ENCODE measurements at regions not wholly inside any gene's neighbourhood (a gene's known extent, or its start where the extent isn't known, plus 50 kb on each side); places are given as distances from the start of the nearest gene placed in this dataset.
A peak's percentile ranks its signal among the peaks of the same experiment; 100 is the strongest.

DNA sequence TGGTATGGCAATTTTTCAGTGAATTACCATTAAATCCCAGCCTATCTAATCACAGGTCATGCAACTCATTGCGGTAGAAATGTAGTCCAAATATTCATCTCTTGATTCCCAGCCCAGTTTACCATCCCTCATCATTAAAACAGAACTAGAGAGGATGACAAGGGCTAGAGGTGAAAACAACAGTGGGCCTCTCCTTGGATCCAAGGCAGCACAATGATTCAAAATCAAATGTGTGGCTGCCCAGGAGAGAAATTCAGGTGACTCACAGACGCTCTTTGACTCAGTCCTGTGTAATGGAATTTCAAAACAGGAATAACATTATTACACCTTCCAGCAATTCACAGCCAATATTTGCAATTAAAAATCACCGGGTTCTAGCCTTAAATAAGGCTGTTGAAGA is 246.5 kb downstream of the TBL1XR1 start:
- DNase-seq: no peak
- WGBS, 2 donors: 89 to 95% methylated on average over 3 of the region's 3 CpGs

GRCh38 chr3:176948151-176948550 is 249.1 kb downstream of the TBL1XR1 start:
- Histone ChIP-seq H3K36me3 (ENCODE audit: control insufficient read depth in 4 of 4, insufficient read depth in 4 of 4, low read length in 4 of 4) (no peaks in the 10 kb centered on the region), H3K27ac (ENCODE audit: low read depth in 1 of 2, low read length in 1 of 2) (no peak overlapping the region), H3K9me3 (ENCODE audit: control insufficient read depth in 4 of 4, insufficient read depth in 3 of 4, low read length in 3 of 4) (no peaks in the 10 kb centered on the region), H3K4me3 (no peak overlapping the region), H3K4me1 (ENCODE audit: control insufficient read depth in 5 of 5, insufficient read depth in 5 of 5, low read length in 5 of 5) (peaks cover 0 to 4% (median 0%) of the 10 kb centered on the region in 5 donors), H3K27me3 (ENCODE audit: control insufficient read depth in 3 of 3, insufficient read depth in 3 of 3, low read length in 2 of 3) (no peaks in the 10 kb centered on the region), H3K9ac (ENCODE audit: insufficient read depth in 1 of 2, low read length in 2 of 2) (no peak overlapping the region)
- TF ChIP-seq CTCF (IDR thresholded peaks at IDR 0.05; ENCODE audit: control extremely low read depth, extremely low read depth): no peak
- ATAC-seq (ENCODE audit: insufficient read depth, low FRiP score) (no peak), DNase-seq (no peak)
- 81 to 82% methylated on average over 2 of the region's 2 CpGs for WGBS, 2 donors

More for the DNA sequence above, 246.5 kb downstream of the TBL1XR1 start:
- no peak for ATAC-seq (ENCODE audit: insufficient read depth, low FRiP score)
- Histone ChIP-seq H3K27ac (ENCODE audit: low read depth in 1 of 2, low read length in 1 of 2) (peak overlapping the region in 1 of 2 donors; percentile 84), H3K4me3 (no peak overlapping the region), H3K27me3 (ENCODE audit: control insufficient read depth in 3 of 3, insufficient read depth in 3 of 3, low read length in 2 of 3) (no peaks in the 10 kb centered on the region), H3K4me1 (ENCODE audit: control insufficient read depth in 5 of 5, insufficient read depth in 5 of 5, low read length in 5 of 5) (peaks cover 0 to 10% (median 0%) of the 10 kb centered on the region in 5 donors), H3K9me3 (ENCODE audit: control insufficient read depth in 4 of 4, insufficient read depth in 3 of 4, low read length in 3 of 4) (no peaks in the 10 kb centered on the region), H3K36me3 (ENCODE audit: control insufficient read depth in 4 of 4, insufficient read depth in 4 of 4, low read length in 4 of 4) (no peaks in the 10 kb centered on the region), H3K9ac (ENCODE audit: insufficient read depth in 1 of 2, low read length in 2 of 2) (no peak overlapping the region)
- no peak for TF ChIP-seq CTCF (IDR thresholded peaks at IDR 0.05; ENCODE audit: control extremely low read depth, extremely low read depth)

- no peaks in the 10 kb centered on the region for H3K4me1 ChIP-seq (ENCODE audit: control insufficient read depth in 5 of 5, insufficient read depth in 5 of 5, low read length in 5 of 5)
- no peak for TF ChIP-seq CTCF (IDR thresholded peaks at IDR 0.05; ENCODE audit: control extremely low read depth, extremely low read depth)
- no peaks in the 10 kb centered on the region for H3K36me3 ChIP-seq (ENCODE audit: control insufficient read depth in 4 of 4, insufficient read depth in 4 of 4, low read length in 4 of 4)
- H3K9ac ChIP-seq (ENCODE audit: insufficient read depth in 1 of 2, low read length in 2 of 2): no peak overlapping the region
- DNase-seq: no peak
- no peaks in the 10 kb centered on the region for H3K27me3 ChIP-seq (ENCODE audit: control insufficient read depth in 3 of 3, insufficient read depth in 3 of 3, low read length in 2 of 3)
- no peak overlapping the region for H3K4me3 ChIP-seq
- WGBS, 2 donors: 89 to 92% methylated on average over 9 of the region's 9 CpGs
- ATAC-seq (ENCODE audit: insufficient read depth, low FRiP score): no peak
- no peaks in the 10 kb centered on the region for H3K9me3 ChIP-seq (ENCODE audit: control insufficient read depth in 4 of 4, insufficient read depth in 3 of 4, low read length in 3 of 4)
- no peak overlapping the region for H3K27ac ChIP-seq (ENCODE audit: low read depth in 1 of 2, low read length in 1 of 2)
These were observed 251.1 kb downstream of the TBL1XR1 start for GRCh38 chr3:176946202-176946601.

- Histone ChIP-seq H3K4me1 (ENCODE audit: control insufficient read depth in 5 of 5, insufficient read depth in 5 of 5, low read length in 5 of 5) (no peaks in the 10 kb centered on the region), H3K27me3 (ENCODE audit: control insufficient read depth in 3 of 3, insufficient read depth in 3 of 3, low read length in 2 of 3) (no peaks in the 10 kb centered on the region), H3K9ac (ENCODE audit: insufficient read depth in 1 of 2, low read length in 2 of 2) (no peak overlapping the region), H3K36me3 (ENCODE audit: control insufficient read depth in 4 of 4, insufficient read depth in 4 of 4, low read length in 4 of 4) (no peaks in the 10 kb centered on the region), H3K9me3 (ENCODE audit: control insufficient read depth in 4 of 4, insufficient read depth in 3 of 4, low read length in 3 of 4) (no peaks in the 10 kb centered on the region), H3K27ac (ENCODE audit: low read depth in 1 of 2, low read length in 1 of 2) (no peak overlapping the region), H3K4me3 (no peak overlapping the region)
- no peak for TF ChIP-seq CTCF (IDR thresholded peaks at IDR 0.05; ENCODE audit: control extremely low read depth, extremely low read depth)
- no peak for DNase-seq
- 77 to 81% methylated on average over 1 of the region's 1 CpG for WGBS, 2 donors
- no peak for ATAC-seq (ENCODE audit: insufficient read depth, low FRiP score)
These were observed 255.0 kb downstream of the TBL1XR1 start for GRCh38 chr3:176942305-176942704.
